ENCODE measurements at regions not wholly inside any gene's neighbourhood (a gene's known extent, or its start where the extent isn't known, plus 50 kb on each side); places are given as distances from the start of the nearest gene placed in this dataset.

DNA sequence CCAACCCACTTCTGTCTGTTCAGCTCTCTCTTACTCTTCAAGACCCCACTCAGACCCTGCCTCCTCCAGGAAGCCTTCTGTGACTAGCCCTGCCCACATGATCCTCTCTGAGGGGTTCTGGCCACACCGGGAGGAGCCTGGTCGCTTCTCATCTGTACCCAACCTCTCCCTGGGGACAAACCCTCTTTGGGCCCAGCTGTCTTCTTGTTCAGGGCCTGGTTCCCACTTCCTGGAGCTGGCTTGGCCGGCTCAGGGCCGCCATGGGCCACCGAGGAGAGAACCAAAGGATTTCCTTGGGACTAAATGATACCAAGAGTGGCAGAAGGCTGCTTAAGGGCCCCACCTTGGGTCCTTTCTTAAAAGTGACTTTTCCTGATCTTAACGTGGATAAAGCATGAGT, 124.7 kb upstream of the ZBTB40 start:
- WGBS, 2 donors (ENCODE audit: low coverage in 1 of 2), result no CpG with 5 or more reads among the region's 6 CpGs

DNA sequence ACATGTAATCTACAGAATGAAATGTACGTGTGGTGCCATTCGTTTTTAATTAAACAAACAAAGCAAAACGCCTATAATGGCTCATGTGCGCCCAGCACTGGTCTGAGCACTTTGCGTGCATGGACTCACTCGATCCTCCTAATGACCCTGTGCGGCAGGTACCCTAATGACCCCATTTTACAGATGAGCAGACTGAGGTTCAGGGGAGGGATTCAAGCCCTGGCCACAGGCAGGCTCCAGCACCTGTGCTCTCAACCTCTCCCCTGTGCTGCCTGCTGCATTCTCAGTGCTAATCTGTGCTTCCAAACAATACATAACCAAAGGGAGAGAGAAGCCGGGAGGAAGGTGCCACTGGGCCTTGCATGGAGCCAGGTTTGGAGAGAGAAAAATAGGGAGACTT, 124.2 kb upstream of the ZBTB40 start:
- Histone ChIP-seq H3K4me1 (no peaks in the 10 kb centered on the region), H3K9me3 (no peaks in the 10 kb centered on the region), H3K27ac (no peak overlapping the region), H3K27me3 (peaks cover 38% of the 10 kb centered on the region), H3K36me3 (no peaks in the 10 kb centered on the region), H3K4me3 (no peak overlapping the region)
- TF ChIP-seq EP300 (IDR thresholded peaks at IDR 0.05), result no peak
- no peak for TF ChIP-seq POLR2A (IDR thresholded peaks at IDR 0.05)
- TF ChIP-seq, protein P1, sequence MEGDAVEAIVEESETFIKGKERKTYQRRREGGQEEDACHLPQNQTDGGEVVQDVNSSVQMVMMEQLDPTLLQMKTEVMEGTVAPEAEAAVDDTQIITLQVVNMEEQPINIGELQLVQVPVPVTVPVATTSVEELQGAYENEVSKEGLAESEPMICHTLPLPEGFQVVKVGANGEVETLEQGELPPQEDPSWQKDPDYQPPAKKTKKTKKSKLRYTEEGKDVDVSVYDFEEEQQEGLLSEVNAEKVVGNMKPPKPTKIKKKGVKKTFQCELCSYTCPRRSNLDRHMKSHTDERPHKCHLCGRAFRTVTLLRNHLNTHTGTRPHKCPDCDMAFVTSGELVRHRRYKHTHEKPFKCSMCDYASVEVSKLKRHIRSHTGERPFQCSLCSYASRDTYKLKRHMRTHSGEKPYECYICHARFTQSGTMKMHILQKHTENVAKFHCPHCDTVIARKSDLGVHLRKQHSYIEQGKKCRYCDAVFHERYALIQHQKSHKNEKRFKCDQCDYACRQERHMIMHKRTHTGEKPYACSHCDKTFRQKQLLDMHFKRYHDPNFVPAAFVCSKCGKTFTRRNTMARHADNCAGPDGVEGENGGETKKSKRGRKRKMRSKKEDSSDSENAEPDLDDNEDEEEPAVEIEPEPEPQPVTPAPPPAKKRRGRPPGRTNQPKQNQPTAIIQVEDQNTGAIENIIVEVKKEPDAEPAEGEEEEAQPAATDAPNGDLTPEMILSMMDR (IDR thresholded peaks at IDR 0.05), result no peak
- no peak for TF ChIP-seq POLR2AphosphoS5 (IDR thresholded peaks at IDR 0.05)
- 91 to 92% methylated on average over 5 to 7 of the region's 8 CpGs for WGBS, 2 donors (ENCODE audit: low coverage in 1 of 2)
- ATAC-seq, result no peak

More for the DNA sequence above, 124.7 kb upstream of the ZBTB40 start:
- no peak for TF ChIP-seq POLR2A (IDR thresholded peaks at IDR 0.05)
- TF ChIP-seq, protein P1 (IDR thresholded peaks at IDR 0.05), result no peak
- no peak for TF ChIP-seq POLR2AphosphoS5 (IDR thresholded peaks at IDR 0.05)
- no peak for TF ChIP-seq EP300 (IDR thresholded peaks at IDR 0.05)
- Histone ChIP-seq H3K27ac (no peak overlapping the region), H3K4me1 (no peaks in the 10 kb centered on the region), H3K4me3 (no peak overlapping the region), H3K36me3 (no peaks in the 10 kb centered on the region), H3K9me3 (no peaks in the 10 kb centered on the region), H3K27me3 (peaks cover 39% of the 10 kb centered on the region)
- no peak for ATAC-seq

DNA sequence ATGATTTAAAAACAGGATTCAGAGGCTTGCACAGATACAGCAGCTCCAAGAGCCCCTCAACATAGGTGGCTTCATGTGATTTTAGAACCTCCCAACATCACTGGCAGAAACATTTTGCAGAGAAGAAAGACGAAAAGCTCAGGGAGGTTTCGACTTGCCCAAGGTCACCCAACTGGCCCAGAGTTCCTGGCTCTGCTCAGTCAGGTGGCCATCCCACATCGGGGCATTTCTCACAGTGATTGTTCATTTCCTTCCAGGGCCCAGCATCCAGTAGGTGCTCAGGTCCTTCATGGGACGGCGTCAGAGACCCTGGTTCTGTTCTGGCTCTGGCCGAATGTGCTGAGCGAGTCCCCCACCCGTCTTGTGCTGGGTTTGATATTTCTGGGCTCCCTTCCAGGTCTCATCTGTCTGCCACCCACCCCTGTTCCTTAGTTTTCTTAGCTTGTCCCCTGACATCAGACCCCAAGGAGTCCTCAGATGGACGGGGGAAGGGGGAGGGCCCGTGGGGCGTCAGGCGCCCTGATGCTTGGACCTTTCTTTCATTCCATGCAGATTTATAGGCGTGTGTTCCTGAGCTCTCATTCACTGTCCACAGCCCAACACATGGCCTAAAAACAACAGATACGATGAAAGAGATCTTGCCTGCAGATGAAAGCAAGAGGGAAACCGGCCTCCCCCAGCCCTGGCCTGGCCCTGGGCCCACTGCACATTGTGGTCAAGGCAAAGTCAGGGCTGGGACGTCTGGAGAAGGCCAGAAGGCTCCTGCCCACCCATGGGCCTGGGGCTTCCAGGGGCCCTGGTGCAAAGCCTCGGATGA, 123.1 kb upstream of the ZBTB40 start:
- no peak for ATAC-seq
- TF ChIP-seq EP300 (IDR thresholded peaks at IDR 0.05), result no peak
- TF ChIP-seq POLR2A (IDR thresholded peaks at IDR 0.05), result no peak
- TF ChIP-seq, protein P1 (IDR thresholded peaks at IDR 0.05), result no peak
- Histone ChIP-seq H3K4me1 (no peaks in the 10 kb centered on the region), H3K27ac (no peak overlapping the region), H3K4me3 (no peak overlapping the region), H3K27me3 (peaks cover 47% of the 10 kb centered on the region), H3K9me3 (no peaks in the 10 kb centered on the region), H3K36me3 (no peaks in the 10 kb centered on the region)
- WGBS, 2 donors (ENCODE audit: low coverage in 1 of 2), result 86 to 96% methylated on average over 4 to 5 of the region's 17 CpGs

DNA sequence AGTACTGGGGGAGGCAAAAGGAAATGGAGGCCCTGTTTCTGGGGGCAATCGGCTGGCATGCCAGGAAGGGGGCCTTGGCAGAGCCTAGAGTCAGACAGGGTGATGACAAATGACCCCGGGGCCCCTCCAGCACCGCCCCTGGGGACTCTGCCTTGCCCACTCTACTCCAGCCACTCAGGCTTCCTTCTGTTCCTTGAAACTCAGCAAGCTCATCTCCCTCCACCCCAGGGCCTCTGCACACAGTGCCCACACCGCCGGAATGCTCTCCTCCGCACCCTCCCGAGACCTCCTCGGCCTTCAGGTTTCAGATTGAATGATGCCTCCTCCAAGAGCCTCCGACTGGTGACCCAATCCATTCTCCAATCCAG, 122.5 kb upstream of the ZBTB40 start:
- no peak overlapping the region for H3K4me3 ChIP-seq
- H3K9me3 ChIP-seq, result no peaks in the 10 kb centered on the region
- 93 to 94% methylated on average over 4 to 6 of the region's 9 CpGs for WGBS, 2 donors (ENCODE audit: low coverage in 1 of 2)
- TF ChIP-seq POLR2A (IDR thresholded peaks at IDR 0.05) (no peak), POLR2AphosphoS5 (IDR thresholded peaks at IDR 0.05) (no peak), EP300 (IDR thresholded peaks at IDR 0.05) (no peak)
- TF ChIP-seq, protein P1 (IDR thresholded peaks at IDR 0.05), result no peak
- ATAC-seq, result no peak
- no peaks in the 10 kb centered on the region for H3K4me1 ChIP-seq
- no peak overlapping the region for H3K27ac ChIP-seq
- no peaks in the 10 kb centered on the region for H3K36me3 ChIP-seq
- H3K27me3 ChIP-seq, result peaks cover 52% of the 10 kb centered on the region

DNA sequence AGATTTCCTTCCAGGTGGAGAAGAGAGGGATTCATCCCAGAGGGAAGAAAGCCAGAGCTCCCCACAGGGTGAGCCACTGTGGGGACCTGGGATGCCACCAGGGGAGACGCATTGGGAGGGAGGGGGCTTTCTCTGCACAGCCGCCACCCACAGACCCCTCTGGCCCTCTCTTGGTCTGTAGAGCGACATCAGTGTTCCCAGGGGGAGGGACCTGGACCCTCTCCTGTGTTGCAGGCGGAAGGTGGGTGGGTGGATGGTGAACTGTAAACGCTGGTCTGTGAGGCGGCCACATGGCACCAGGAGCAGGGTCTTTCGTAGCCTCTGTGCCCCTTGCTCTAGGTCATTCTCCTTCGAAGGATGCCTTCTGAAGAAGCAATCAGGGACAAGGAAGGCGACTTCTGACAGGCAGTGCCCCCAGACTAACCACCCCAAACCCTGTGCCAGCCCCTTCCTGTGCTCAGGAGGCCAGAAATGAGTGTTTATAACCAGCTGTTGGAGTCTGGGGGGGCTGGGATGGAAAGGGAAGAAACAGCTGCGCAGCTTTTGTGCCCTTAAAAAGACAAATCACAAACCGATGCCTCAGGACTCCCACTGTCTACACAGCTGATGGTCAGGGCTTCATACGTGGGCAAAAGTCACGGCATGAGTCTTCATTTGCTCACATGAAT, 121.4 kb upstream of the ZBTB40 start:
- Histone ChIP-seq H3K4me1 (no peaks in the 10 kb centered on the region), H3K36me3 (no peaks in the 10 kb centered on the region), H3K27ac (no peak overlapping the region), H3K4me3 (no peak overlapping the region), H3K27me3 (peaks cover 54% of the 10 kb centered on the region), H3K9me3 (no peaks in the 10 kb centered on the region)
- 62 to 64% methylated on average over 4 to 5 of the region's 13 CpGs for WGBS, 2 donors (ENCODE audit: low coverage in 1 of 2)
- TF ChIP-seq POLR2AphosphoS5 (IDR thresholded peaks at IDR 0.05) (no peak), EP300 (IDR thresholded peaks at IDR 0.05) (no peak)
- ATAC-seq, result no peak

Data from gastroesophageal sphincter (tissue), 4 donors.